ENCODE measurements at regions not wholly inside any gene's neighbourhood (a gene's known extent, or its start where the extent isn't known, plus 50 kb on each side); places are given as distances from the start of the nearest gene placed in this dataset.

GRCh38 chr5:112630246-112631009, 107.3 kb upstream of the APC start:
- no peak for DNase-seq

DNA sequence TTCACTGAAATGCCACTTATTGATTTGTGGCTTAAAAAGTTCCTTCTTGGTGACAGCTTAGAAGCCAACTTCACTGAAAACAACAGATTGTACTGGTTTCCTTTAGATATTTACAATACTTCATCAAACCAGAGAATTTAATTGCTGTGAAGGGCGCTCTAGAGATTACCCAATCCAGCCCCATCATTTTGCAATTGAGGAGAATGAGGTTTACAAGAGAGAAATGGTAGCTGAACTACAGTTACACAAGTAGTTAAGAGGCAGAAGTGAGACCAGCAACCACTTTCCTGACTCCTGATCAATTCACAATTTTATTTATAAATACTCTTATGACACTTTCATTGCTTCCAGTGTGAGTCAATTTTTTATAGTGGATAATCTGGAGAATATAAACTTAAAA, 103.5 kb upstream of the APC start:
- no peak for DNase-seq

- DNase-seq: no peak
Observed at GRCh38 chr5:112634796-112635195, 102.9 kb upstream of the APC start.

DNA sequence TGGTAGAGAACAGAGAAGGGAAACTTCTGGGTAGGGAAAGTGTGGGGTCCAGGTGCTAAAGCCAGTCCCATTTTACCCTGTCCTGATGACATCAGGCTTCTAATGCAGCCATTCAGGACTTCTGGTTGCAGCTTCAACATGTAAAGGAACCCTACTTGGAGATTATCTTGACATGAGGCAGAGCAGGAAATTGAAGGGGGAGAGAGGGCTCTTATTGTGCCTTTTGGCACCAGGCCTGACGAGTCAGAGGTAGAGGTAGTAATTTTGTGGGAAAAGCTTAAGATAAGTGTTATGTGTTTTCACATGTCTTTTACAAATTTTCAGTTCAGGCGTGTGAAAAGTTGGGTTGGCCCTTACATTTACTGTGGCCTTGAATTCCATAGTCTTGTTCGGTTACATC, 102.4 kb upstream of the APC start:
- DNase-seq: no peak

DNA sequence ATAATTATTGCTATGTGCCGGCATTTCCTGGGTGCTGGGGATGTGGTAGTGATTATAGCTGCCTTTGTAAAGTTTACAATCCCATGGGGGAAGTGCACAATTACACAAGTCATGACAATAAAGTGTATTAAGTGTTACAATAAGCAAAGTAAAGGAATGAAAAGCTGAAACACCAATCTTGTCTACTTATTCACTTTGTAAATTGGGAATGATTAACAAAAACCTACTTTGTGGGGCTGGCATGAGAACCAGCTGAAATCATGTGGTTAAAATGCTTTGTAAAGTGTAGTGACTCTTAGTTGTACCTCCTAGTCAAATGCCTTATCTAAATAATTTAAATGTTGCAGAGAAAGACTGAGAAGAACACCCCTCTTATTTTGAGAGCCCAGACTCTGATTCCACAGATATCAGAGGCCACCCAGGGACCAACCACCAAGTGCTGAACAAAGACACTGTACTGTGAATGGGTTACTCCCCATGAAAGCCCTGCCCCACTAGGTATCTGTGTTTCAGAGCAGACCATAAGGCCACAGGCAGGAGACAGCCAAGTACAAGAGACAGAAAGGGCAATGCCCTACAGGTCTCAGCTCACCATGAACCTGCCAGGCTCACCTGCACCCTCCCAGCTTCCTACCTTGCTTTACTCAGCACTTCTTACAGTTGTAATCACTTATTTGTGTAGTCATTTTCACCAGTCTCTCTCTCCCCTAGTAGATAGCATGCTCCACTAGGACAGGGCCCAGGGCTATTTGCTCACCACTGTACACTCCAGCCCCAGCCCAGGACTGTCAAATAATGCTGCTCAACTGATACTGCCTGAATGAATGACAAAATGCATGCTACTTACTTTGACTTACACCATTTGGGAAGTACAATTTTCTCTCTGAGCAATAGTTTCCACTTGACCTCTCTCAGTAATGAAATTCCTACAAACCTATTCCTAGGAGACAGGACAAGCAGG, 101.6 kb upstream of the APC start:
- no peak for DNase-seq

DNA sequence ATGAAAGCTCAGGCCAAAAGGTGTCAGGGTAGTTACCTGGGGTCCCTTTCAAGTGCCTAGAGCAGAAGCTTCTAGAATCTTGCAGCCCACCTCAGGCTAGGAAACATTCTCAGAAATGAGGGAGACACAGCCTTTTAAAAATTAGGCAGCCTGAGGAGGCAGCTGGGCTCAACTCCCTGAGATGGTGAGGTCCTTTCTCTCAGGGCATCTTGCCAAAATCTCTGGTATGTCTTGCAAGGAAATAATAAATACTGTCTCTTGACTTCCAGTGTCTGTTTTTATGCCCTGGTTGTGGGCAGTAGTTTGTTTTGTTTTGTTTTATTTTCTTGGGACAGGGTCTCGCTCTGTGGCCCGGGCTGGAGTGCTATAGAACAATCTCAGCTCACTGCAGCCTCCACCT, 100.9 kb upstream of the APC start:
- no peak for DNase-seq

DNA sequence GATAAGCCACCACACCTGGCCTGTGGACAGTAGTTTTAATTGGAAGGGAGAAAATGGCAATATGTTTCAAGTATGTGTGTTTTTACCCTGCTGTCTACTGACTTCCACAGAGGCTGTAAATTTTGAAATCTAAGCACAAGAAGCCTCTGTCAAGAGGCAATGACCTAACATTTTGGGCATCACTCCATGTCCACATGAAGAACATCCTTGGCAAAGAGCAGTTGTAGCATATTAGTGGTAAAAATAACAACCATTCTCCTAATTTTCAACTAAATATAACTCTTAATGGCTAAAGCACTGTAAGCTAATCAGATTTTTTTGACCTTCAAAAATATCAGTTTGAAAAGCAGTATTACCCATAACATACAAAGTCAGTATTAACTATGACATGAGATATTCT, 100.3 kb upstream of the APC start:
- DNase-seq: no peak

GRCh38 chr5:112640546-112640945, 97.1 kb upstream of the APC start:
- no peak for DNase-seq

DNA sequence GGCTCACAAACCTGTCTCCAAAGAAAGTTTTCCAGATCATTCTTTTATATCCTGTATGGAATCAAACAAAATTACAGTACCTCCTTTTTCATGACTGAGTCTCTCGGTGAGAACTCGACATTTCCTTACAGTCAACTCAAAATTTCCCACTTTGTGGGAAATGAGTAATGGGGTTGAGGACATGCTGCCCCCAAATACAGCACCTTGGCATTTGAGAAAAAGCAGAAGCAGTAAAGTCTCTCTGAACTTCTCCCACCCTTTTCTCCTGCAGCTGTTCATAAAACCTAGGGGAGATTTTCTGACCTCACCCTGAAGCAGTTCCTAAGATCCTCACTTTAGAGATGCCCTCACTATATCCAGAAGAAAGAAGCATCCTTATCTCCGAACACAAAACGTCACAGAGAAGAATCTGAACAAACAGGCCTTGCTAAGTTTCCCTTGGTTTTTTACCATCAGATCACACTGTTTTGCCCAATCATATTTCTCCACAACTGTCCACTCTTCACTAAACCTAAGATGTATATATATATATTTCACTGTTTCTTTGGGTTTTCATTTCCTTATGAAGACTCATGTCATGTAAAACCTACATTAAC, 96.1 kb upstream of the APC start:
- no peak for DNase-seq

GRCh38 chr5:112642885-112643284, 94.8 kb upstream of the APC start:
- no peak for DNase-seq

- no peak for DNase-seq
Observed at GRCh38 chr5:112643339-112643971, 94.2 kb upstream of the APC start.

GRCh38 chr5:112646139-112646936, 91.3 kb upstream of the APC start:
- DNase-seq: no peak

GRCh38 chr5:112647428-112647827, 90.3 kb upstream of the APC start:
- DNase-seq: no peak

- DNase-seq: no peak
Observed at GRCh38 chr5:112648264-112648663, 89.4 kb upstream of the APC start.

DNA sequence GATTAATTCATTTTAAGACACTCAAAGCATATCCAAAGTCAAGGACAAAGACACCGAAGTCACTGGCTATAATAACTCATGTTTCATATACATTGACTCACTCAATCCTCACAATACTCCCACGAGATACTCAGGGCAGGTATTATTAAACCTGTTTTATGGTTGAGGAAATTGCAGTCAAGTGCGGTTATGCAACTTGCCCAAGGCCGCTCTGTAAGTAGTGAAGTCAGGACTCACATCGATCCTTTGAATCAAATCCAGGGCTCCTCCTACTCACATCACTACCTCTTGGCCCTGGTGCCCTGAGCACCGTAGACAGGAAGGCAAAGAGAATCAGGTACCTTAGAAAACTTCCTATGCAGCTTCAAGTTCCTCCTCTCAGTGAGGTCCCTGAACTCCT, 87.8 kb upstream of the APC start:
- DNase-seq: no peak

- no peak for DNase-seq
Observed at GRCh38 chr5:112653638-112654205, 84.0 kb upstream of the APC start.

GRCh38 chr5:112655513-112655912, 82.2 kb upstream of the APC start:
- no peak for DNase-seq

GRCh38 chr5:112656451-112656850, 81.2 kb upstream of the APC start:
- DNase-seq: no peak

DNA sequence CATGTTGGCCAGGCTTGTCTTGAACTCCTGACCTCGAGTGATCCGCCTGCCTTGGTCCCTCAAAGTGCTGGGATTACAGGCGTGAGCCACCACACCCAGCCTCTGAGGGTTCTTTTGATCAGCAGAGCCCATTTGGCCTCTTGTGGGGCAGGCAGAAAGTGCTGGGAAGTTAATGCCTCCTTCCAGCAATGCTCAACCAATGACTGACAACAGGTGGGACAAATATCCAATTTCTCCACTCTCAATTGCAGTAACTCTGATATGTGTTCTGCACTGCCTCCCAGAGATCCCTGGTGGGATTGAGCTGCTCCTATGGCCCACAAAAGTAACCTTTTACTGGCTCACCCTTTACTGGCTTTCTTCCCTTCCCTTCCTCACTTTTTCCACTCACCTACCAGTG, 79.9 kb upstream of the APC start:
- no peak for DNase-seq

DNA sequence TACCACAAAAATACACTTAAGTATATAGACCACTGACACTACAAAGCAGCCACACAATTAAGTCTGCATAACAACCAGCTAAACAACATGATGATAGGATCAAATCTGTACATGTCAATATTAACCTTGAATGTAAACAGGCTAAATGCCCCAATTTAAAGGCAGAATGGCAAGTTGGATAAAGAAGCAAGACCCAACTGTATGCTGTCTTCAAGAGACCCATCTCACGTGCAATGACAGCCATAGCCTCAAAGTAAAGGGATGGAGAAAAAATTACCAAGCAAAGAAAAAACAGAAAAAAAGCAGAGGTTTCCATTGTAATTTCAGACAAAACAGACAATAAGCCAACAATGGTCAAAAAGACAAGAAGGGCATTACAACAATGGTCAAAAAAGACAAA, 77.3 kb upstream of the APC start:
- no peak for DNase-seq

DNA sequence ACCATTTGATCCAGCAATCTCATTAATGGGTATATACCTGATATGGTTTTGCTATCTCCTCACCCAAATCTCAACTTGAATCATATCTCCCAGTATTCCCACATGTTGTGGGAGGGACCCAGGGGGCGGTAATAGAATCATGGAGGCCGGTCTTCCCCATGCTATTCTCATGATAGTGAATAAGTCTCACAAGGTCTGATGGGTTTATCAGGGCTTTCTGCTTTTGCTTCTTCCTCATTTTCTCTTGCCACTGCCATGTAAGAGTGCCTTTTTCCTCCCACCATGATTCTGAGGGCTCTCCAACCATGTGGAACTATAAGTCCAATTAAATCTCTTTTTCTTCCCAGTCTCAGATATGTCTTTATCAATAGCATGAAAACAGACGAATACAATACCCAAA, 74.5 kb upstream of the APC start:
- no peak for DNase-seq

- no peak for DNase-seq
Observed at GRCh38 chr5:112668016-112668415, 69.7 kb upstream of the APC start.
